ENCODE measurements at regions not wholly inside any gene's neighbourhood (a gene's known extent, or its start where the extent isn't known, plus 50 kb on each side); places are given as distances from the start of the nearest gene placed in this dataset.
"Not testable (repeated sequence)": the region's sequence is repeated elsewhere in the genome, so short reads cannot be mapped to it uniquely, and the experiment has no call there.

- Mint-ChIP-seq H3K4me1 (peaks cover 15% of the 10 kb centered on the region), H3K27me3 (peaks cover 14% of the 10 kb centered on the region), H3K27ac (no peak overlapping the region), H3K9me3 (no peaks in the 10 kb centered on the region), H3K4me3 (no peak overlapping the region), H3K36me3 (ENCODE audit: low read depth) (no peaks in the 10 kb centered on the region)
- no peak for DNase-seq
- POLR2A ChIA-PET: no interaction called here
- CTCF ChIA-PET: interaction anchor here (0.8 to 1.9 kb wide), 2 partner anchors 8 to 28 kb away, joined by 3 to 10 read pairs; no protein-coding TSS in a partner anchor
Measured at GRCh38 chr10:114872519-114873087, 51.0 kb downstream of the FHIP2A start.

- Mint-ChIP-seq H3K27ac (no peak overlapping the region), H3K4me3 (no peak overlapping the region), H3K9me3 (no peaks in the 10 kb centered on the region), H3K4me1 (peaks cover 24% of the 10 kb centered on the region), H3K36me3 (ENCODE audit: low read depth) (no peaks in the 10 kb centered on the region), H3K27me3 (peaks cover 19% of the 10 kb centered on the region)
- CTCF ChIA-PET: interaction anchor here (0.9 to 2.3 kb wide), 2 partner anchors 10 to 255 kb away, joined by 3 to 7 read pairs; no protein-coding TSS in a partner anchor
- POLR2A ChIA-PET: interaction anchor here (0.6 to 0.8 kb wide), 2 partner anchors 16 to 54 kb away, joined by 3 read pairs; partner anchors contain the start of gene FHIP2A
- no peak for DNase-seq
Measured at GRCh38 chr10:114874827-114875411, 53.3 kb downstream of the FHIP2A start.

- POLR2A ChIA-PET; DNase-seq; H3K4me3 Mint-ChIP-seq; H3K9me3 Mint-ChIP-seq; H3K27ac Mint-ChIP-seq; H3K36me3 Mint-ChIP-seq (ENCODE audit: low read depth): not testable (repeated sequence)
- Mint-ChIP-seq H3K4me1 (peaks cover 26% of the 10 kb centered on the region), H3K27me3 (peaks cover 19% of the 10 kb centered on the region)
- CTCF ChIA-PET: interaction anchor here (2.3 to 2.9 kb wide), 2 partner anchors 18 to 254 kb away, joined by 7 to 9 read pairs; no protein-coding TSS in a partner anchor
Measured at GRCh38 chr10:114875590-114876081, 54.1 kb downstream of the FHIP2A start.

- H3K36me3 Mint-ChIP-seq (ENCODE audit: low read depth): no peaks in the 10 kb centered on the region
- DNase-seq: no peak
- H3K9me3 Mint-ChIP-seq: no peaks in the 10 kb centered on the region
- ChIA-PET CTCF (interaction anchor here (1.0 to 2.9 kb wide), 7 partner anchors 9 to 272 kb away, joined by 3 to 9 read pairs (median 7); no protein-coding TSS in a partner anchor), POLR2A (interaction anchor here (0.7 kb wide), 1 partner anchor 252 kb away, joined by 3 read pairs; no protein-coding TSS in a partner anchor)
- H3K4me3 Mint-ChIP-seq: no peak overlapping the region
- H3K27me3 Mint-ChIP-seq: peaks cover 19% of the 10 kb centered on the region
- H3K4me1 Mint-ChIP-seq: peaks cover 26% of the 10 kb centered on the region
- no peak overlapping the region for H3K27ac Mint-ChIP-seq
Measured at GRCh38 chr10:114876169-114876568, 54.6 kb downstream of the FHIP2A start.

GRCh38 chr10:114876602-114877300 lies 55.2 kb downstream of the FHIP2A start:
- ChIA-PET CTCF (interaction anchor here (1.0 to 2.9 kb wide), 10 partner anchors 8 to 573 kb away, joined by 3 to 9 read pairs (median 4); no protein-coding TSS in a partner anchor), POLR2A (interaction anchor here (0.7 kb wide), 1 partner anchor 251 kb away, joined by 3 read pairs; no protein-coding TSS in a partner anchor)
- DNase-seq: peak; percentile 60
- peaks cover 19% of the 10 kb centered on the region for H3K27me3 Mint-ChIP-seq
- H3K36me3 Mint-ChIP-seq (ENCODE audit: low read depth): no peaks in the 10 kb centered on the region
- no peak overlapping the region for H3K27ac Mint-ChIP-seq
- H3K4me3 Mint-ChIP-seq: no peak overlapping the region
- no peaks in the 10 kb centered on the region for H3K9me3 Mint-ChIP-seq
- H3K4me1 Mint-ChIP-seq: peaks cover 26% of the 10 kb centered on the region

- no peaks in the 10 kb centered on the region for H3K36me3 Mint-ChIP-seq (ENCODE audit: low read depth)
- no peak overlapping the region for H3K27ac Mint-ChIP-seq
- peaks cover 20% of the 10 kb centered on the region for H3K27me3 Mint-ChIP-seq
- H3K4me3 Mint-ChIP-seq: no peak overlapping the region
- CTCF ChIA-PET: interaction anchor here (0.6 to 2.9 kb wide), 14 partner anchors 13 to 573 kb away, joined by 3 to 9 read pairs (median 4); no protein-coding TSS in a partner anchor
- H3K4me1 Mint-ChIP-seq: peaks cover 26% of the 10 kb centered on the region
- DNase-seq: no peak
- POLR2A ChIA-PET: no interaction called here
- no peaks in the 10 kb centered on the region for H3K9me3 Mint-ChIP-seq
Measured at GRCh38 chr10:114877301-114877644, 55.7 kb downstream of the FHIP2A start.

GRCh38 chr10:114879093-114879492 lies 57.5 kb downstream of the FHIP2A start:
- POLR2A ChIA-PET: interaction anchor here (0.9 to 1.1 kb wide), 3 partner anchors 9 to 59 kb away, joined by 3 to 4 read pairs (median 3); partner anchors contain the start of gene TRUB1
- Mint-ChIP-seq H3K4me3 (no peak overlapping the region), H3K27me3 (peaks cover 23% of the 10 kb centered on the region), H3K27ac (no peak overlapping the region), H3K36me3 (ENCODE audit: low read depth) (no peaks in the 10 kb centered on the region), H3K9me3 (no peaks in the 10 kb centered on the region), H3K4me1 (peaks cover 26% of the 10 kb centered on the region)
- DNase-seq: no peak
- CTCF ChIA-PET: interaction anchor here (0.6 to 3.4 kb wide), 34 partner anchors 7 to 1971 kb away, joined by 3 to 19 read pairs (median 5); partner anchors contain the start of genes FHIP2A and TRUB1

GRCh38 chr10:114879541-114880158 lies 58.1 kb downstream of the FHIP2A start:
- CTCF ChIA-PET: interaction anchor here (0.6 to 3.4 kb wide), 34 partner anchors 8 to 1971 kb away, joined by 3 to 19 read pairs (median 5); partner anchors contain the start of genes FHIP2A and TRUB1
- Mint-ChIP-seq H3K36me3 (ENCODE audit: low read depth) (no peaks in the 10 kb centered on the region), H3K27me3 (peaks cover 23% of the 10 kb centered on the region), H3K4me3 (no peak overlapping the region), H3K27ac (no peak overlapping the region), H3K4me1 (peaks cover 26% of the 10 kb centered on the region), H3K9me3 (no peaks in the 10 kb centered on the region)
- POLR2A ChIA-PET: interaction anchor here (0.9 to 1.1 kb wide), 3 partner anchors 10 to 58 kb away, joined by 3 to 4 read pairs (median 3); partner anchors contain the start of gene TRUB1
- peak; percentile 64 for DNase-seq

- H3K9me3 Mint-ChIP-seq: no peaks in the 10 kb centered on the region
- DNase-seq: no peak
- ChIA-PET CTCF (interaction anchor here (0.8 to 3.4 kb wide), 4 partner anchors 10 to 410 kb away, joined by 3 to 19 read pairs (median 6); no protein-coding TSS in a partner anchor), POLR2A (no interaction called here)
- no peak overlapping the region for H3K27ac Mint-ChIP-seq
- H3K27me3 Mint-ChIP-seq: peaks cover 19% of the 10 kb centered on the region
- no peak overlapping the region for H3K4me3 Mint-ChIP-seq
- peaks cover 16% of the 10 kb centered on the region for H3K4me1 Mint-ChIP-seq
- no peaks in the 10 kb centered on the region for H3K36me3 Mint-ChIP-seq (ENCODE audit: low read depth)
Measured at GRCh38 chr10:114881417-114881816, 56.6 kb upstream of the TRUB1 start.

- no peak overlapping the region for H3K27ac Mint-ChIP-seq
- CTCF ChIA-PET: interaction anchor here (2.6 kb wide), 1 partner anchor 10 kb away, joined by 10 read pairs; no protein-coding TSS in a partner anchor
- DNase-seq: no peak
- POLR2A ChIA-PET: no interaction called here
- peaks cover 18% of the 10 kb centered on the region for H3K27me3 Mint-ChIP-seq
- H3K4me3 Mint-ChIP-seq: no peak overlapping the region
- H3K36me3 Mint-ChIP-seq (ENCODE audit: low read depth): no peaks in the 10 kb centered on the region
- peaks cover 14% of the 10 kb centered on the region for H3K4me1 Mint-ChIP-seq
- no peaks in the 10 kb centered on the region for H3K9me3 Mint-ChIP-seq
Measured at GRCh38 chr10:114881901-114882300, 56.1 kb upstream of the TRUB1 start.

- DNase-seq: no peak
- Mint-ChIP-seq H3K4me3 (no peak overlapping the region), H3K27ac (no peak overlapping the region), H3K27me3 (peaks cover 19% of the 10 kb centered on the region), H3K9me3 (no peaks in the 10 kb centered on the region), H3K4me1 (no peaks in the 10 kb centered on the region), H3K36me3 (ENCODE audit: low read depth) (no peaks in the 10 kb centered on the region)
- ChIA-PET CTCF (interaction anchor here (1.2 kb wide), 1 partner anchor 9 kb away, joined by 5 read pairs; no protein-coding TSS in a partner anchor), POLR2A (no interaction called here)
Measured at GRCh38 chr10:114885443-114885842, 52.6 kb upstream of the TRUB1 start.
